CD14-positive monocyte (primary cell): ENCODE measurements at regions not wholly inside any gene's neighbourhood (a gene's known extent, or its start where the extent isn't known, plus 50 kb on each side); places are given as distances from the start of the nearest gene placed in this dataset.

ENCODE experiments used
- DNase-seq, 3 donors: peaks; one replicate each; pipeline ENCODE4 v3.0.0-alpha.2; 2011 to 2022
- H2AFZ ChIP-seq: 2 replicates; pipeline ENCODE4 v1.6.0; 2012; ENCODE audit warnings: mild to moderate bottlenecking, low read depth, low read length, inconsistent platforms; ENCODE audit not compliant: insufficient read depth, poor library complexity, severe bottlenecking
- H3K27ac ChIP-seq, 2 donors: 1 replicate in 1 of 2; 2 replicates in 1 of 2; pipeline ENCODE4 v1.5.1; 2012 to 2013; ENCODE audit warnings: low read length in 2 of 2, control low read depth in 1 of 2, inconsistent platforms in 1 of 2, low read depth in 1 of 2, mild to moderate bottlenecking in 1 of 2
- H3K27me3 ChIP-seq, 2 donors: one replicate each; pipeline versions ENCODE4 v1.6.0 to v1.6.1; 2011 to 2013; ENCODE audit warnings: low read length in 2 of 2; ENCODE audit not compliant: control insufficient read depth in 2 of 2, insufficient read depth in 2 of 2
- H3K36me3 ChIP-seq, 2 donors: replicated peaks in 1 of 2; 1 replicate in 1 of 2; 2 replicates in 1 of 2; pipeline versions ENCODE4 v1.5.1 to v1.6.1; 2012 to 2013; ENCODE audit warnings: low read length in 2 of 2, control low read depth in 1 of 2, inconsistent platforms in 1 of 2, mild to moderate bottlenecking in 1 of 2; ENCODE audit not compliant: insufficient read depth in 2 of 2, control insufficient read depth in 1 of 2
- H3K4me1 ChIP-seq, 2 donors: 1 replicate in 1 of 2; 2 replicates in 1 of 2; pipeline versions ENCODE4 v1.5.1 to v1.6.1; 2012 to 2013; ENCODE audit warnings: low read length in 2 of 2, control low read depth in 1 of 2, inconsistent platforms in 1 of 2, mild to moderate bottlenecking in 1 of 2, moderate library complexity in 1 of 2; ENCODE audit not compliant: insufficient read depth in 2 of 2, control insufficient read depth in 1 of 2
- H3K4me2 ChIP-seq: replicated peaks from 2 replicates; pipeline ENCODE3; 2012; ENCODE audit warnings: low read length, moderate library complexity, mild to moderate bottlenecking; ENCODE audit not compliant: poor library complexity, severe bottlenecking; ENCODE audit errors: extremely low read depth
- H3K4me3 ChIP-seq, 3 experiments: fragments of 200-600 bp in 1 of 3; sonication (generic) in 1 of 3; replicated peaks in 1 of 3; 1 replicate in 2 of 3; 2 replicates in 1 of 3; pipeline ENCODE4 v1.5.1; 2011 to 2013; ENCODE audit warnings: low read length in 3 of 3, mild to moderate bottlenecking in 3 of 3, control low read depth in 2 of 3, low read depth in 2 of 3, inconsistent platforms in 1 of 3, moderate library complexity in 1 of 3
- H3K79me2 ChIP-seq: 2 replicates; pipeline ENCODE4 v1.6.0; 2012; ENCODE audit warnings: mild to moderate bottlenecking, control low read depth, inconsistent platforms, low read length, moderate library complexity; ENCODE audit not compliant: insufficient read depth
- H3K9ac ChIP-seq: 2 replicates; pipeline ENCODE4 v1.6.0; 2017; ENCODE audit warnings: low read length, mild to moderate bottlenecking; ENCODE audit not compliant: insufficient read depth, poor library complexity, severe bottlenecking
- H3K9me3 ChIP-seq, 2 donors: replicated peaks in 1 of 2; 1 replicate in 1 of 2; 2 replicates in 1 of 2; pipeline versions ENCODE4 v1.5.1 to v1.6.1; 2012 to 2013; ENCODE audit warnings: low read length in 2 of 2, control low read depth in 1 of 2; ENCODE audit not compliant: control insufficient read depth in 1 of 2, insufficient read depth in 1 of 2
- H4K20me1 ChIP-seq: 2 replicates; pipeline ENCODE4 v1.6.0; 2012; ENCODE audit warnings: mild to moderate bottlenecking, low read length, control low read depth, moderate library complexity; ENCODE audit not compliant: insufficient read depth
- H3K27ac Mint-ChIP-seq, 7 donors: one replicate each; pipeline ENCODE4 v1.8.0; 2020; ENCODE audit warnings: mild to moderate bottlenecking in 7 of 7, mixed read lengths in 7 of 7, moderate library complexity in 6 of 7, inconsistent platforms in 2 of 7
- H3K27me3 Mint-ChIP-seq, 3 donors: one replicate each; pipeline ENCODE4 v1.8.0; 2021 to 2022; ENCODE audit warnings: low read depth in 3 of 3, mild to moderate bottlenecking in 3 of 3, mixed read lengths in 3 of 3, moderate library complexity in 3 of 3, inconsistent platforms in 1 of 3
- H3K36me3 Mint-ChIP-seq, 2 donors: one replicate each; pipeline ENCODE4 v1.8.0; 2020; ENCODE audit warnings: mixed read lengths in 2 of 2, inconsistent platforms in 1 of 2, mild to moderate bottlenecking in 1 of 2
- H3K4me1 Mint-ChIP-seq: one replicate; pipeline ENCODE4 v1.8.0; 2020; ENCODE audit warnings: mild to moderate bottlenecking, mixed read lengths
- H3K4me3 Mint-ChIP-seq, 2 donors: one replicate each; pipeline ENCODE4 v1.8.0; 2020; ENCODE audit warnings: mild to moderate bottlenecking in 2 of 2, mixed read lengths in 2 of 2, moderate library complexity in 1 of 2
- H3K9me3 Mint-ChIP-seq, 7 donors: one replicate each; pipeline ENCODE4 v1.8.0; 2020 to 2022; ENCODE audit warnings: mixed read lengths in 7 of 7, mild to moderate bottlenecking in 6 of 7, moderate library complexity in 6 of 7, inconsistent platforms in 2 of 7
- WGBS: methylation state at CpG from one replicate; pipeline ENCODE4 v1.1.5; 2013; ENCODE audit warnings: missing lambda C conversion rate; ENCODE audit not compliant: insufficient coverage; 5-methylcytosine and 5-hydroxymethylcytosine counted together
- intact Hi-C, 2 donors: fragments of 100-400 bp; cut with micrococcal nuclease; formaldehyde crosslinking; loops; one replicate each; pipeline versions ENCODE4 v1.15.0 to v1.15.1; 2023
- TF ChIP-seq, protein P1 (sequence below): fragments of 200-600 bp; IDR thresholded peaks from one replicate; pipeline ENCODE4 v1.8.0; 2022; ENCODE audit warnings: antibody characterized with exemption, mild to moderate bottlenecking

DNA sequence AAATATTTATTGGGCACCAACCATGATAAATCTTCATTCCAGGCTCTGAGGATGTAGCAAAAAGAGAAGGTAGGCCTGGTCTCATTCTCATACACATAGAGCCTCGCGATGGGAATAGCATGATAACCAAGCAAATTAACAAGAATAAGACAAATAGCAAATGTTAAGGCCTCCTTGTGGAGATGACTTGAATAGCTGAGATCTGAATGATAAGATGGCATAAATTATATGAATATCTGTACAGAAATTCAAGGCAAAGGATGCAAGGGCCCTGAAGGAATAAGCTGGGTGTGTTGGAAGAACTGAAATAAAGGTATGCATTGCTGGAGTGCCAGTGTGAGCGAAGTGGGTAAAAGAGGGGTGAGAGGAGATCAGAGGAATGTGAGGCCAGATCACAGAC, 114.8 kb downstream of the ALX1 start:
- intact Hi-C loops, result no loop called here
- Mint-ChIP-seq H3K36me3 (no peaks in the 10 kb centered on the region), H3K27me3 (peaks cover 0 to 4% (median 0%) of the 10 kb centered on the region in 3 donors), H3K4me3 (no peak overlapping the region), H3K9me3 (peaks cover 0 to under 1% (median 0%) of the 10 kb centered on the region in 7 donors), H3K27ac (no peak overlapping the region), H3K4me1 (no peaks in the 10 kb centered on the region)
- H2AFZ ChIP-seq, result no peak overlapping the region
- no peaks in the 10 kb centered on the region for H3K27me3 ChIP-seq
- no peaks in the 10 kb centered on the region for H3K79me2 ChIP-seq
- no peaks in the 10 kb centered on the region for H3K36me3 ChIP-seq
- H4K20me1 ChIP-seq, result no peaks in the 10 kb centered on the region
- WGBS, result 91% methylated on average over 1 of the region's 3 CpGs
- H3K4me3 ChIP-seq, result no peak overlapping the region
- no peak for DNase-seq
- H3K9me3 ChIP-seq, result no peaks in the 10 kb centered on the region
- TF ChIP-seq, protein P1, sequence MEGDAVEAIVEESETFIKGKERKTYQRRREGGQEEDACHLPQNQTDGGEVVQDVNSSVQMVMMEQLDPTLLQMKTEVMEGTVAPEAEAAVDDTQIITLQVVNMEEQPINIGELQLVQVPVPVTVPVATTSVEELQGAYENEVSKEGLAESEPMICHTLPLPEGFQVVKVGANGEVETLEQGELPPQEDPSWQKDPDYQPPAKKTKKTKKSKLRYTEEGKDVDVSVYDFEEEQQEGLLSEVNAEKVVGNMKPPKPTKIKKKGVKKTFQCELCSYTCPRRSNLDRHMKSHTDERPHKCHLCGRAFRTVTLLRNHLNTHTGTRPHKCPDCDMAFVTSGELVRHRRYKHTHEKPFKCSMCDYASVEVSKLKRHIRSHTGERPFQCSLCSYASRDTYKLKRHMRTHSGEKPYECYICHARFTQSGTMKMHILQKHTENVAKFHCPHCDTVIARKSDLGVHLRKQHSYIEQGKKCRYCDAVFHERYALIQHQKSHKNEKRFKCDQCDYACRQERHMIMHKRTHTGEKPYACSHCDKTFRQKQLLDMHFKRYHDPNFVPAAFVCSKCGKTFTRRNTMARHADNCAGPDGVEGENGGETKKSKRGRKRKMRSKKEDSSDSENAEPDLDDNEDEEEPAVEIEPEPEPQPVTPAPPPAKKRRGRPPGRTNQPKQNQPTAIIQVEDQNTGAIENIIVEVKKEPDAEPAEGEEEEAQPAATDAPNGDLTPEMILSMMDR, result no peak
- H3K4me2 ChIP-seq, result no peak overlapping the region
- H3K27ac ChIP-seq, result no peak overlapping the region
- no peaks in the 10 kb centered on the region for H3K4me1 ChIP-seq
- no peak overlapping the region for H3K9ac ChIP-seq

DNA sequence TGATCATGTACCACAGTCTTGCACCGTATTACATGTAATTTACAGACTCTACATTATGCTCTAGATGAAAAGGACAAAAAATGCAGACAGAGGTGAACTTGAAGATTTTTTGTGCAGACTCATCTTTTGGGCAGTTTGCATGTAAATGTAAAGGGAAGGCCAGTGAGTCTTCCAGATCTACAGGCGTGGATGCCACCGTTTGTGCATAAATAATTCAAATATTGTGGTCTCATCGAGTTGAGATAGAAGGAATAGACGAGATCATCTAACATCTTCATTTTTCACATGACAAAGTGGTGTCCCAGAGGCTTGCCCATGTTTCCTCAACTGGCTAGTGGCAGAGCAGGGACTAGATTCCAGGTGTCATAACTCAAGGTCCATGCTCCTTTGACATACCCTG, 125.2 kb downstream of the ALX1 start:
- H3K4me3 Mint-ChIP-seq, result no peak overlapping the region
- Histone ChIP-seq H3K4me3 (no peak overlapping the region), H3K27ac (no peak overlapping the region), H3K4me1 (no peaks in the 10 kb centered on the region), H4K20me1 (no peaks in the 10 kb centered on the region), H3K9me3 (no peaks in the 10 kb centered on the region), H3K9ac (no peak overlapping the region), H3K4me2 (no peak overlapping the region), H3K27me3 (no peaks in the 10 kb centered on the region), H3K36me3 (no peaks in the 10 kb centered on the region), H2AFZ (no peak overlapping the region), H3K79me2 (no peaks in the 10 kb centered on the region)
- H3K27me3 Mint-ChIP-seq, result peaks cover 0 to 4% (median 3%) of the 10 kb centered on the region in 3 donors
- H3K9me3 Mint-ChIP-seq, result peaks cover 0 to 2% (median 0%) of the 10 kb centered on the region in 7 donors
- intact Hi-C loops, result no loop called here
- H3K4me1 Mint-ChIP-seq, result no peaks in the 10 kb centered on the region
- DNase-seq, result no peak
- 92% methylated on average over 4 of the region's 5 CpGs for WGBS
- no peaks in the 10 kb centered on the region for H3K36me3 Mint-ChIP-seq
- TF ChIP-seq, protein P1, result no peak
- no peak overlapping the region for H3K27ac Mint-ChIP-seq
